SHP77 (cell line): ENCODE measurements at regions not wholly inside any gene's neighbourhood (a gene's known extent, or its start where the extent isn't known, plus 50 kb on each side); places are given as distances from the start of the nearest gene placed in this dataset.

Source experiments
- DNase-seq, 2 experiments: peaks; one replicate each; lab custom pipeline; 2025; lab: John Stamatoyannopoulos, UW

DNA sequence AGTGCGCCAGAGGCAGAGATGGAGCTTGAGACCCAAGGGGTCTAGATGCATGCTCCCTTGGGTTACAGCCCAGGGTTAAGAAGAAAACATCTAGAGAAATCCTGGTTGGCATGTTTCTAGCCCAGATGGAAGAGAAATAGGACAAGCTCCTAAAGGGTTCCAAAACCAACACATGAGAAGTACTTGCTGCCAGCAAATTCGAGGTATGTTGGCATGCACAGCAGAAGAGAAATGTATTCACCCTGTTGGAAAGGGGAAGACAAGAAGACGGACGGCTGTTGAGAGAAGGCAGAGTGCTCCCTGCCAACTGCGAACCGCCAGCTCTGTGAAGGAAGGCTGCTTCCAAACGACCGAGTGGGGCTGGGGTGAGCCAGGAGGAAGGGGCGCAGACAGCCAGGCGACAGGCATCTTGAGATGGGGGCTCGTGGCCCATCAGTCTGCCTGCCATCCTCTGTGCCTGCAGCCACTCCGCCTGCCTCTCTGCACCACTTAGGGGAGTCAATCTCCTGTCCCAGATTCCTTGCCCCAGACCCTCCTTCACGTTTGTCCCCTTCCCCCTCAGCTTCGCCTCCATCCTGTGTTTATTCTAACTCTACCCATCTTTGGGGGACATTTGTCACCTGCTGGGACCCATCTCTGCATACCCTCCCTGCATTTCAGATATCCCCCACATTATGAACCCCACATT lies 249.2 kb downstream of the CDC5L start:
- no peak for DNase-seq

DNA sequence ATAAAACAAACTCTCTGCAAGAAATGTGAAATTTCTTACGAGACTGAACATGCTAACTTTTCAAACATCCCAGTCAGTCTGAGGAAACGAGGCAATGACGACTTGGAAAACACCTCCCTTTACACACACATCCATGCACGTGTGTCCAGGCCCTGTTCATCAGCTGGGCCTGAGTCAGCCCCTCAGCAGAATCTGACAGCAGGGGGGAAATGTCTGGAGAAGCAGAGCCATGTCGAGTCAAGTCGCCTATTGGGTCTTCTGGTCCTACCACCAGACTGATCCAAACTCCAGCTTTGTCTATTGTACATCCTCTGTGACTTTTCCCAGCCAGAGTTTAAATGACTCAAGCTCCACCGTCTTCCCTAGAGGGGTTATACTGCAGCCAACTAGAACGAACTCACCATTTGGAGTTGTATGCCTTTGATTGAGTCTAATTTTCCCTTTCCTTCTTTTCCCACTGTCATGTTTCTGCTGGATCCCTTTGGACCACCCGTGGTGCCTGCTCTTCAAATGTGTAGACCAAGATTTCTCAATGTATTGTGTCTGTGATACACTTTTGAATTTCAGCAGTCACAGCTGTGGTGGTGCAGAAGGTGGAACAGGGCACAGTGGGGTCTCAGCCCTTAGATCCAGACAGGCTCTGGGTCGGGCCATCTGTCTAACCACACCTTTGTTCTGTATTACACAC lies 254.0 kb downstream of the CDC5L start:
- no peak for DNase-seq

DNA sequence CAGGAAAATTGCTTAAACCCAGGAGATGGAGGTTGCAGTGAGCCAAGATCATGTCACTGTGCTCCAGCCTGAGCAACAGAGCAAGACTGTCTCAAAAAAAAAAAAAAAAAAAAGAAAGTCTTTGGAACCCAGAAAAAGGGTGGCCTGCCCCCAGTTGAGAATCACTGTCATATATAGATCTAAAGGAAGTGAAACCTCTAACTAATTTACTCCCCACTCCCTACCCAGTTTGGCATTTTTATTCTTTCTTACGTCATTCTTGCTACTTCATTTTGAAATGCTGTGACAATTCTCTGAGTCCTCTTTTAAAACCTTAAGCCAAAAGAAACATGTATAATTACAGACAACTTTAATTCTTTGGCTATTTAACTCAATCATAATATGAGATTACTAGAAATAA lies 254.8 kb downstream of the CDC5L start:
- no peak for DNase-seq

DNA sequence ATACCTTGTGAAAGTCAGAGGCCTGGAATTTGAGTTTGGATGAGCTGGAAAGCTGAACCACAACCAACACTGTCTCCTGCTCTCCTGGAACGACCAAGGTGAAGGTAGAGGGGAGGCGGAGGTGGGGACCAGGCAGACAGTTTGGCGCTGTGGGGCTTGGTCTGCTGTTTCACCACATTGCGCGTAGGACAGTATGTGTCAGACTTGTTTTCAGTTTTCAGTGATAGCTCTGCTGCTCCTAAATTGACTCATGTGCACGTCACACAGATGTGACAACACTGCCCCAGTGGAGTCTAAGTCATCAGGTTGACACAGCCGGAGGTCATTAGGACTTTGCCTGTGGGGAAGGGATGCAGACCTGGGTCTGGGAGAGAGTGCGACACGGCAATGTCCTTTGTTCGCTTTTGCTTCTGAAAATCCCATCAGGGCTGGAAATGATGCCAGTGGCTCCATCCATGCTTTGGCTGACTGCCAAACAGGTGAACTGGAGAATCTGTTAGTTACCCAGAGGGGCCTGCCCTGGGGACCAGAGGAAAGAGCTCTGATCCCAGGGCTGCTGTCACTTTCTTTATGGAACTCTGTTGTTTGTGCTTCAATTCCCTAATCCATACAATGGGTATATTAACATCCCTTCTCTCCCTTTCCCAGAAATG lies 255.5 kb downstream of the CDC5L start:
- DNase-seq = peak; percentile 11 to 51

DNA sequence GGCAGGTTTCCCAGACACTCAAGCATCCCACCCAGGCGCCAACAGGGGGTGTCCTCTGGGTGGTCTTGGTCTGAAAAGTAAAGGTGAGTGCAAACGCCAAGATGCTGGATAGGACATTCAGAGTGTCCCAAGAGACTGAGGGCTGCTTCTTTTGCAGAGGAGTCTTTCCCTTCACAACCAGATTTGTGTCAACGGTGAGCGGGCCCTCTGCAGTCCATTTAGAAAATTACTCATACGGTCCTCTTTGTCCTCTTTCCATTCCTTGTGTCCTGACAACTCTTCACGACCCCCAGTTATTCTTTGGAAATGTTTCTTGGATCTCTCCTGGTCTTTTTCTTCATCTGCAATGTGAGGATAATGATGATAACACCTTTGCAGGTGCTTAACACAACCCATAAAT lies 257.8 kb downstream of the CDC5L start:
- DNase-seq = no peak

DNA sequence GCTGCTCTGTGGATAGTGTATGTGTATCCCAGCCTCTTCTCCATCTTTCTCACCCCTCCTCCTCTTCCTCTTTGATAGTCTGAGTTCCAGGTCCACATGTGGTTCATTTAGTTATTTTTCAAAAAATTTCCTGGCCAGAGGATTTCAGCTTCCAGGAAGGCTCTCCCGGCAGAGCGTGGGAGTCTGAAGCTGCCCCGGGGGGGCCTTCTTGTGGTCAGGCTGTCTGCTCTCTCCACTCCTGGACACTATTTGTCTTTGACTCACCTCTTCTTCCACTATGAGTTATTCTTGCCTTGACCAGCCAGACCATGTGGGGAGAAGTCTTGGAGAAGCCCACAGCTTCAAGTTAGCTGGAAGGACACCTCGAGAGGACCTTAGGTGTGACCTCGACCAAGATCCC lies 258.8 kb downstream of the CDC5L start:
- DNase-seq = no peak

DNA sequence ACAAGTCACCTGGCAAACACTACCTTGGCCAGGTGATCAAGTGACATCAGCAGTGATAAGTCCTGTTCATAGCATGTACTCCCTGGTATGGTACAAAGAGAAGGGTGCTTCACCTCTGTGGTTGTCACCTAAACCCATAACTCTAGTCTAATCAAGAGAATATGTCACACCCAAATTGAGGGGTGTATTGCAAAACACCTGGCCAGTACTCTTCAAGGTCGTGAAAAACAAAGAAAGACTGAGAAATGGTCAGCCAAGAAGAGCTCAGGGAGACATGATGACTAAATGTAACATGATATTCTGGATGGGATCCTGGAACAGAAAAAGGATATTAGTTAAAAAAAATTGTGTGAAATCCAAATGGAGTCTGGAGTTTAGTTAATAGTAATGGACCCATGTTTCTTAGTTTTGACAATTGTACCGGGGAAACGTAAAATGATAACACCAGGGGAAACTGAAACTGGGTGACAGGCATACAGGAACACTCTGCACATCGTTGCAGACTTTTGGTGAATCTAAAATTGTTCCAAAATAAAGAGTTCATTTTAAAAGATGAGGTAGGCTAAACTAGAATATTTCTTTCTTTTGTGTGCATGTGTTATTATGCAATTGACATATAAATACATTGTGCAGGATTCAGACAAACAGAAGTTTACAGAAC lies 262.0 kb downstream of the CDC5L start:
- DNase-seq = no peak

DNA sequence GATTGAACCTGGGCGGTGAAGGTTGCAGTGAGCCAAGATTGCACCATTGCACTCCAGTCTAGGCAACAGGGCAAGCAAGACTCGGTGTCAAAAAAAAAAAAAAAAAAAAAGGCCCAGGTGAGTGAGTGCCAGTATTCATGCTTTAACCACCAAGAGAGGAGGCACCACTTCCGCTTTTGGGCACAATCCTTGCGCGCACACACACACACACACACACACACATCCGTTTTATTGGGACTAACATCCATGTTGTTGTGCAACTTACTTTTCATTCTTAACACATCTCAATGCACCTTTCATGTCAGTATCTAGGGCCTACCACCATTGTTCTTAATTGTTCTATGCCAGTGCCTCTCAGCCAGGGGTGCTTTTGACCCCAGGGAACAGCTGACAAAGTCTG lies 263.0 kb downstream of the CDC5L start:
- DNase-seq = no peak

DNA sequence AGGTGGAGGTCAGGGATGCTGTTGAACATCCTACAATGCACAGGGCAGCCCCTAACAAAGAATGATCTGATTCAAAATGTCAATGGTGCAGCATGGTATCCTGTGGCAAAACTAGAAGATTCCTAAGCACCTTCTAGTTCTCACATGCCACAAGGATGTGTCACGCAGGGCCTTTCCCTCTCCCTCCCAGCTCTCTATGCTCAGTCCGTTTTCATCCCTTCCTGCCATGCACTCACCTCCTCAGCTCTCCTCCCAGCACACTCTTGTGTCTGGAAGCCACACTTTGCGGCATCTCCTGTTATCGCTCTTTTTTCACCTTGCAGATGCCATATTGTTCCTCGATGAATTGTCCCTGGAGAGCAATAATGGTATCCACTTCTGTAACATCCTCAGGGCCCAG lies 263.4 kb downstream of the CDC5L start:
- no peak for DNase-seq

DNA sequence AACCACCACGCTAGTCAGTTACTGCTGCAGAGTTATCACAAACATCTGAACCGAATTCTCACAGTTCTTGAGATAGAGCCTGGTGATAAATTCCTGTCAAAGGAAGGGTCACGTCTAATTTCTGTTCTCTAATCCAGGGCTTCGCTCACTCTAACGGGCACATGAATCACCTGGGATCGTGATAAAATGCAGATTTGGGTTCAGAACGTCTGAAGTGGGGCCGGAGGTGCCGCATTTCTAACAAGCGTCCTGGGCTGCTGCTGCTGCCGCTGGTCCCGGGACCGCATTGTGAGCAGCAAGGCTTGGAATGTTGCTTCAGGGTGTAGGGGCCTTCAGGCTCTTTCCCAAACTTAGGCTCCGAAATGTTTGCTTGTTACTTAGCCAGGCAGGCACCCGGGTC lies 264.1 kb downstream of the CDC5L start:
- DNase-seq = no peak

DNA sequence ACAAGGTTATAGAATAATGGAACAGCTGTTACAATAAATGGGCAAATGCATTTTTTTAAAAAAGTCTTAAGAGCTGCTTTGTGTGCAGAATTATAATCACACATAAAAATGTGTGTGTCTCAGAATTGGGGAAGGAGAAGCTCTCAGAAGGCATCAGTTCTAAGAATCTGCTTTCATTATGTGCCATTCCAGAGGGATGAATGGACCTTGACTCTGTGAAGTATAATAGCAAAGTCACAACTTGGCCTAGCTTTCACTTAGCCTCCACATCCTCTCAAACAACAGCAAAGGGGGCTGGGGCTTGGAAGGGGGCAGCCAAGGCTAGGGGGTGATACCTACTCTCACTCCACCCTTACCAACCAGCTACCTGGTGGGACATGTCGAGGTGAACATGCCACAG lies 265.0 kb downstream of the CDC5L start:
- no peak for DNase-seq

DNA sequence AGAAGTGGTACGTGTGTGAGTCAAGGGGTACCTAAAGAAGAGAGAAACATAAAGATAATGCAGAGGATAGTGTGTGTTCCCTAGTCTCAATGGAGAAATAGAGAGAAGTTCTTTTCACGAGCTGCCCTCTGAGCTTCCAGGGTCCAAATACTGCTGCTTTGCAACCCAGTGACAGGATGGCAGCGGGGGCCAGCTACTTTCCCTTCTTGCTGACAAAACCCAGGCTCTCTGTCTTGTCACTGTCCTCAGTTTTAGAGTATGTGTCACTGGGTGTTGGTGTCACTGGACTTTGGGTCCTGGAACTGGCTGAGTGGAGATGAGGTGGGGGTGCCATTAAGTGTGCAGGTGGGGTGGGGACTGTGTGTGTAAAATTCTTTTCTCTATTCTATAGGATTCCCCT lies 265.6 kb downstream of the CDC5L start:
- no peak for DNase-seq

DNA sequence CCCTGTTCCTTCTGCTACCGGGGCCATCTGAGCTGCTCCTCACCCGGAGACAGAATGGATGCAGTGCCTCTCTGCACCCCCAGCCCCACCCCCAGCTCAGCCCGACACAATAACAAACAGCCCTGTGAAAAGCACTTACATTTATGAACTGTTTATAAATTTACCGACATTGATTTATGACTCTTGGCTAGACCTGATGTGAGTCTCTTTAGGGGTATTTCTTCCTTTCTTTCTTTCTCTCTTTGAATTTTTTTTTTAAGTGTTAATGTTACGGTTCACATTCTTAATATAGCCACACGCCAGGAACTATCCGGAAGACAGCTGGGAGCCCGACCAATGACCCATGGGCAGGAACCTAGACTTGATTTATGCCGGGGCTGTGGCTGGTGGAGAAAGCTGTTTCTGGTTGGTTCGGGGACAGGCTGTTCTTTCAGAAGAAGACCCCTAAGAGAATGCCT lies 266.3 kb downstream of the CDC5L start:
- peak; percentile 11 to 16 for DNase-seq

DNA sequence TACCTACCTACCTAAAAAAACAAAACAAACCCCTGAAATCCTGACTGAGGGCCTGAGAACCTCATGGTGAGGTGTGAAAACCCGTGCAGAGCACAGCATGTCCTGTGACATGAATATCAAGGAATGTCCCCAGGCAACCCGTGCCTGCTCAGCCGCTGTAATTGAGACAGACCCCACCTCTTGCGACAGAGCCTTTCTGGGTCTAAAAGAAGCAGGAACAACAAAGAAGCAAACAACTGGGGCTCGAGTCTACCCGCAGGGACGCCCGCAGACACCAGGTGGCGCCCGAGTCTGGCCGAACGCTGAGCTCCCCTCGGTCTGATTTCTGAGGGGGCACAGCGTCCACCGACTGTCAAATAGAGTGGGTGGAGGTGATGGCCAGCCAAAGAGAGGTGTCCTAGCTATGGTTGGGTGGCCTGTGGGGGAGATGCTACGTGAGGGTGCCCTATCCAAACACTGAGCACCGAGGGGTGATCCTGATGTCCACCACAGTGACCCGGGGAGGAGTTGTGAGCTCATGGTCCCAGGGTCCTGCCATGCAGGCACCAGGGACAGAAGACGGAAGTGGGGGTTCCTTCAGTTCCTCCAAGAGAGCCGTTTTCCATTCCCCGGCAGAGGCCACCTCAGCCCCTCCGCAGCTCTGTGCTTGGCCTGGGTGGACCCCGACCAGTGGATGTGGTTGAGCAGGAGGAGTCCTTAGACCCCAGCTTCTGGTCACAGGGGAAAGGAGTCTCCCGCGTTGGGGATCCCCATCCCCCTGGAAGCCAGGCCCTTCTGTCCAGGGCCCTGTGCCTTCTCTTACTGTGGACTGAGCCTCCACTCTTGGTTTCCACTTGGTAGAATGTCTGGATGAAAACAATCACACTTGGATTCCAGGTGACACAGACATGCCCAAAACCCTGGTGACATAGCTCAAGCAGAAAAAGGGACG lies 268.2 kb downstream of the CDC5L start:
- DNase-seq = peak; percentile 29 to 30

DNA sequence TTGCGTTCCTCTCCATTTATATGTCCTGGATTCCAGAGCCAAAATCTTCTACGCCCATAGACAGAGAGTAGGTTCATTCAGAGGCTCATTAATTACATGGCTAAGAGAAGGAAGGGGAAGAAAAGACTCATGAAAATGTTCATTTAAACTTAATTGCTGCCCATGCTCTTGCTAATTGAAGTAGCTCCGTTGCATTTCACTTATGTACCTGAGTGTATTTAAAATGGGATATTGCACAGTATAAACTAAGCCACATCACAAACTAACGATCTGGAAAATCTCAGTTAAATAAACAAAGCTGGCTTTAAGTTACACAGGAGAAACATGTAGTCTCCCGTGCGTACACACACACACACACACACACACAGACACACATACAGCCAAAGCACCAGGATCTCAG lies 269.2 kb downstream of the CDC5L start:
- DNase-seq = no peak

DNA sequence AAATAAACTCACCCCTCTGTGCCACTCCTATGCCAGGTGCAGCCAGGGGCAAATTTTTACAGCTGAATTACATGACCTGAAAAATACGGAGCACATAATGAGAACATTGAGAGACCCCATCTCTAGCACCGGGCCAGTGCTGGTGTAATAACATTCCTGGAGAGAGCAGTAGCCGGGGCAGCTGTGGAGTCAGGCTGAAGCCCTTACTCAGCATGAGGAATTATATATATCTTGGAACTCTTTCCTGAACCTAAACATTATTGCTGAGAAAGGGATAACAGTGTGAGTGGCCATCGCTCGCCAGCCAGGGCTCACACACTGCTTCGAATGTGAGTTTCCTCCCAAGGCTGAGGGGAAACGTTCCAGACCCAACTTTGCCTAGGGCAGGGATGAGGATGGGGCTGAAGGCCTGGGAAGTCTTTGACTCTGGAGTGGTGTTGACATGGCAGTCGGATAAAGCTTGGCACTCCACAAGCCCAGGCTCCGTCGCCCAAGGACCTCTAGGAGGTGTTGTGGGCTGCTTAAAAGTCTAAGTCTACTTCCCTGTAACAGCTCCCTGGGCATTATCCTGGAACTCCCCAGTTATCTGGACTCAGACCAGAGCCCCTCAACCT lies 269.8 kb downstream of the CDC5L start:
- no peak for DNase-seq

DNA sequence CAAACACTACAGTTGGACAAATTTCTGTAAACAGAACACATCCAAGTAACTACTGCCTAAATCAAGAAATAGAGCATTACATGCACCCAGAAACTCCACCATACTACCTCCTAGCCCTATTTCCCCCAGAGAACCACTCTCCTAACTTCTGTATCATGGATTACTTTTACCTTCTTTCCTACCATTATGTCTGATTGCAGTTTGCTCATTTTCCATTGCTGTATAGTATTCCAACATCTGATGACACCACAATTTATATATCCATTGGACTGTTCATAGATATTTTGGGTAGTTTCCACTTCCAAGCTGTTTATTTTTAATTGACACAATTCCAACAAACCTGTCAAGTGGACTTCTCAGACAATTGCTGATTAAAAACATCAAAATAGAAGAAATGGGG lies 271.1 kb downstream of the CDC5L start:
- no peak for DNase-seq

DNA sequence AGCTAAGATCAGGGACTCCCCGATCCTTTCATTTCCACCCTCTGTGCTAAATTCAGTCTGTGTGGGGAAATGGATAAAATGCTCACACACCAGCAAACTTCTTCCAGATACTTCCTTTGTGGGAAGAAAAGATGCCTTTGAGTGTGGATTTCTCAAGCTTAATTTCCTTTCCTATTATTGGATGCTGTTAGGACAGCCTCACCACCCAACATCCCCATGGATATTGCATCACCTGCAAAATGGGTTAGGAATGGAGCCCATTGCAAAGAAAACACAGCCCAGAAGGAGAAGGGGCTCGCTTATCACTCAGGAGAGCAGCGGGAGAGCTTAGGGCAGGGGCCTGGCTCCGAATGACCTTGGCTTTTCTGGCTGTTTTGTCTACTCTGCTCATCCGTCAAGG lies 272.2 kb downstream of the CDC5L start:
- no peak for DNase-seq

DNA sequence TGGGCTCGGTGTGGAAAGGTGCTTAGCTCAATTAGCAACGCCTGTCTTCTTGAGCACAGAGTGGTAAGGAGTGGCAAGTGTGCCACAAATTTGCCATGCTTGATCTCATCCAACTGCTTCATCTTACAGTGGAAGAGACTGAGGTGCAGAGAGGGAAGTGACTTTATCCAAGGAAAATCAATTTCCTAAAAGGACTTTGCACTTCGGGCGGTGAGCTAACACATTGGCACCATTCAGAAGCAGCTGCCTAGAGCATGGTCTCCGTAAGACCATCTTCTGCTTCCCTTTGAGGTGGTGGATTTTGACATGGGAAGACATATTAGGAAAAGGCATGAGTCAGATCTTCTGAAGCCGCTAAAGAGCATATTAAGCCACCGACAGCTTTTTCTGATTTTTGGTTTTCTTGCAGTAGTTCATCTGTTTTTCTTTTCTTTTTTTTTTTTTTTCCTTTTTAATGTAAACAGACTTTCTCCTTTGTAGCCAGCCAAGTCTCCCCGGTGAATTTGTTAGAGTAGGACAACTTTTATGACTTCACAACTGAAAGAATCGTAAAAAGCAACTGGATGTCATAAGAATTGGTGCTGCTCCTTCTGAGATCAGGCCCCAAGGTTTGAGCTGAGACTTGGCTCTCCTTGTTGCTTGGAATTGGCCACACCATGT lies 273.2 kb downstream of the CDC5L start:
- DNase-seq = no peak

DNA sequence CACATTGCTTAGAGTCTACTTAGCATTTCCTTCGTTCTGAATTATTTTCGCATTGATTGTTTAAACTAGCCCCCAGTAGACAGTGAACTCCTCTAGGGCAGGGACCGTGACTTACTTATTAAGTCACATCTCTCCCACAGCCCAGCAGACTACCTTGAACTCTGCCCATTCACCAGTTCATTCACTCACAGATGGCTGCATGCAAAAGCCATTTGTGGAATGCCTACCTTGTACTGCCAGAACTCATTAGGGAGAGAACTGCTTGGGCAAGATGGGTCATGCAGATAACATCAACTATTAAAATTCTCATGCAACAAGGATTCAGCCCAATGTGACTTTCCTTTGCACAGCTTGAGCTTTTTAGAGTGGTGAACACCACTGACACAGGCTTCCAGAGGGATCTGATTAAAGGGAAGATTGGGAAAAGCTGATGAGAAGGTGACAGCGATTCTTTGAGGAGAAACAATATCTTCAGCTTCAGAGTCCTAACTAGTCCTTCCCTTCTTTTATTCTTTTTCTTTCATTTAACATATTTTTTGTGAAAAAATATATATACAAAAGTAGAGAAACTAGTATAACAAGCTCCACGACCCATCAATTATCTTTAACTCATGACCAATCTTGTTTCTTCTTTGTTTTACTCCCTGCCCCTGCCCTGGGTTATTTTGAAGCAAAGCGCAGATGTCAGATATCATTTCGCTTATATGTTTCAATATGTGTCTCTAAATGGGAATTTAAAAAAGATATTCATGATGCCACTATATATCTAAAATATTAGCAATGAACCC lies 273.9 kb downstream of the CDC5L start:
- no peak for DNase-seq
